ENCODE measurements at regions not wholly inside any gene's neighbourhood (a gene's known extent, or its start where the extent isn't known, plus 50 kb on each side); places are given as distances from the start of the nearest gene placed in this dataset.
"Not testable (repeated sequence)": the region's sequence is repeated elsewhere in the genome, so short reads cannot be mapped to it uniquely, and the experiment has no call there.

- intact Hi-C loops (cut with micrococcal nuclease) = no loop called here
Measured at GRCh38 chr1:5680600-5680999, 311.6 kb downstream of the NPHP4 start.

GRCh38 chr1:5678759-5679158 is 313.5 kb downstream of the NPHP4 start:
- no peak overlapping the region for H3K27ac ChIP-seq (replicated peaks)
- TF ChIP-seq CTCF (IDR thresholded peaks at IDR 0.05; ENCODE audit: borderline replicate concordance) = no peak
- H3K27me3 ChIP-seq (ENCODE audit: low read depth) = peaks cover 23% of the 10 kb centered on the region
- H3K4me1 ChIP-seq = no peaks in the 10 kb centered on the region
- no peak for DNase-seq
- H3K36me3 ChIP-seq = no peaks in the 10 kb centered on the region
- intact Hi-C loops (cut with micrococcal nuclease) = no loop called here
- peaks cover 22% of the 10 kb centered on the region for H3K9me3 ChIP-seq (replicated peaks)
- H3K4me3 ChIP-seq = no peak overlapping the region

More at GRCh38 chr1:5680600-5680999, 311.6 kb downstream of the NPHP4 start:
- Histone ChIP-seq H3K4me3 (no peak overlapping the region), H3K27ac (replicated peaks) (no peak overlapping the region), H3K4me1 (no peaks in the 10 kb centered on the region), H3K36me3 (no peaks in the 10 kb centered on the region), H3K27me3 (ENCODE audit: low read depth) (peaks cover 41% of the 10 kb centered on the region), H3K9me3 (replicated peaks) (peaks cover 7% of the 10 kb centered on the region)
- no peak for DNase-seq
- TF ChIP-seq CTCF (IDR thresholded peaks at IDR 0.05; ENCODE audit: borderline replicate concordance) = no peak

- DNase-seq; H3K27me3 ChIP-seq (ENCODE audit: low read depth): not testable (repeated sequence)
Measured at GRCh38 chr1:5672355-5672754, 319.9 kb downstream of the NPHP4 start.

GRCh38 chr1:5670590-5671350 is 321.5 kb downstream of the NPHP4 start:
- no peak for DNase-seq
- H3K4me3 ChIP-seq = no peak overlapping the region
- no peaks in the 10 kb centered on the region for H3K27me3 ChIP-seq (ENCODE audit: low read depth)
- H3K27ac ChIP-seq (replicated peaks) = no peak overlapping the region
- intact Hi-C loops (cut with micrococcal nuclease) = no loop called here
- H3K36me3 ChIP-seq = no peaks in the 10 kb centered on the region
- TF ChIP-seq CTCF (IDR thresholded peaks at IDR 0.05; ENCODE audit: borderline replicate concordance) = no peak
- H3K4me1 ChIP-seq = no peaks in the 10 kb centered on the region
- H3K9me3 ChIP-seq (replicated peaks) = peaks cover 19% of the 10 kb centered on the region

More at GRCh38 chr1:5672355-5672754, 319.9 kb downstream of the NPHP4 start:
- H3K4me3 ChIP-seq; H3K36me3 ChIP-seq; intact Hi-C loops (cut with micrococcal nuclease); H3K4me1 ChIP-seq; H3K27ac ChIP-seq (replicated peaks): not testable (repeated sequence)
- peaks cover 22% of the 10 kb centered on the region for H3K9me3 ChIP-seq (replicated peaks)

- intact Hi-C loops (cut with micrococcal nuclease) = no loop called here
- no peak for TF ChIP-seq CTCF (IDR thresholded peaks at IDR 0.05; ENCODE audit: borderline replicate concordance)
- H3K27ac ChIP-seq (replicated peaks) = no peak overlapping the region
- H3K9me3 ChIP-seq (replicated peaks) = peaks cover 4% of the 10 kb centered on the region
- no peaks in the 10 kb centered on the region for H3K4me1 ChIP-seq
- H3K27me3 ChIP-seq (ENCODE audit: low read depth) = peaks cover 24% of the 10 kb centered on the region
- DNase-seq = no peak
- H3K4me3 ChIP-seq = no peak overlapping the region
- no peaks in the 10 kb centered on the region for H3K36me3 ChIP-seq
Measured at GRCh38 chr1:5667513-5668325, 324.5 kb downstream of the NPHP4 start.
